Kidney epithelial cell (primary cell): ENCODE measurements at regions not wholly inside any gene's neighbourhood (a gene's known extent, or its start where the extent isn't known, plus 50 kb on each side); places are given as distances from the start of the nearest gene placed in this dataset.

Experiments
- DNase-seq: peaks from one replicate; pipeline ENCODE4 v3.0.0-alpha.2; 2010; ENCODE audit warnings: low read depth
- H3K27me3 ChIP-seq: 2 replicates; pipeline ENCODE4 v1.6.0; 2011; ENCODE audit warnings: low read length; ENCODE audit not compliant: control insufficient read depth, insufficient read depth
- H3K36me3 ChIP-seq: 2 replicates; pipeline ENCODE4 v1.5.1; 2011; ENCODE audit warnings: low read length; ENCODE audit not compliant: control insufficient read depth, insufficient read depth
- H3K4me3 ChIP-seq: 2 replicates; pipeline ENCODE4 v1.5.1; 2011; ENCODE audit warnings: low read depth, mild to moderate bottlenecking, control low read depth, low read length
- CTCF ChIP-seq: IDR thresholded peaks from 2 replicates; pipeline ENCODE4 v1.5.1; 2011; ENCODE audit warnings: mild to moderate bottlenecking, moderate library complexity, low read length, control low read depth, inconsistent platforms; ENCODE audit not compliant: insufficient read depth, poor library complexity, severe bottlenecking

- TF ChIP-seq CTCF = no peak
- Histone ChIP-seq H3K27me3 (no peaks in the 10 kb centered on the region), H3K36me3 (no peaks in the 10 kb centered on the region), H3K4me3 (no peak overlapping the region)
- DNase-seq = no peak
Observed at GRCh38 chr3:190790185-190790584, 72.3 kb downstream of the GMNC start.

- Histone ChIP-seq H3K36me3 (no peaks in the 10 kb centered on the region), H3K27me3 (no peaks in the 10 kb centered on the region), H3K4me3 (no peak overlapping the region)
- TF ChIP-seq CTCF = no peak
- DNase-seq = no peak
Observed at GRCh38 chr3:190786898-190787297, 75.6 kb downstream of the GMNC start.

GRCh38 chr3:190785047-190785446 lies 77.4 kb downstream of the GMNC start:
- Histone ChIP-seq H3K27me3 (no peaks in the 10 kb centered on the region), H3K4me3 (no peak overlapping the region), H3K36me3 (no peaks in the 10 kb centered on the region)
- TF ChIP-seq CTCF = no peak
- no peak for DNase-seq

- no peak for DNase-seq
- no peaks in the 10 kb centered on the region for H3K27me3 ChIP-seq
- no peak for TF ChIP-seq CTCF
Observed at GRCh38 chr3:190780524-190780923, 82.0 kb downstream of the GMNC start.

GRCh38 chr3:190774633-190775032 lies 87.9 kb downstream of the GMNC start:
- Histone ChIP-seq H3K4me3 (no peak overlapping the region), H3K36me3 (no peaks in the 10 kb centered on the region), H3K27me3 (no peaks in the 10 kb centered on the region)
- no peak for TF ChIP-seq CTCF
- no peak for DNase-seq

More at GRCh38 chr3:190780524-190780923, 82.0 kb downstream of the GMNC start:
- Histone ChIP-seq H3K36me3 (no peaks in the 10 kb centered on the region), H3K4me3 (no peak overlapping the region)

- DNase-seq = no peak
Observed at GRCh38 chr3:190773948-190774347, 88.5 kb downstream of the GMNC start.

More at GRCh38 chr3:190773948-190774347, 88.5 kb downstream of the GMNC start:
- Histone ChIP-seq H3K4me3 (no peak overlapping the region), H3K27me3 (no peaks in the 10 kb centered on the region), H3K36me3 (no peaks in the 10 kb centered on the region)
- TF ChIP-seq CTCF = no peak
